Endothelial cell of umbilical vein (primary cell): ENCODE measurements at regions not wholly inside any gene's neighbourhood (a gene's known extent, or its start where the extent isn't known, plus 50 kb on each side); places are given as distances from the start of the nearest gene placed in this dataset.

Experiments used
- EZH2 ChIP-seq: IDR thresholded peaks from 2 replicates; pipeline ENCODE4 v1.6.1; 2012; ENCODE audit warnings: borderline replicate concordance, low read depth, mild to moderate bottlenecking, moderate library complexity, low read length, inconsistent platforms; ENCODE audit not compliant: severe bottlenecking
- FOS ChIP-seq: IDR thresholded peaks from 2 replicates; pipeline ENCODE4 v1.6.1; 2011; ENCODE audit warnings: mild to moderate bottlenecking, low read length, moderate library complexity, borderline replicate concordance; ENCODE audit not compliant: insufficient read depth
- JUN ChIP-seq: IDR thresholded peaks from 2 replicates; pipeline ENCODE4 v1.6.1; 2011; ENCODE audit warnings: borderline replicate concordance, low read depth; ENCODE audit not compliant: insufficient read length, insufficient read depth
- MYC ChIP-seq: IDR thresholded peaks from one replicate; pipeline ENCODE4 v1.6.1; 2011; ENCODE audit warnings: mild to moderate bottlenecking, low read depth, low read length
- POLR2A ChIP-seq: IDR thresholded peaks from 2 replicates; pipeline ENCODE4 v1.6.1; 2012; ENCODE audit warnings: low read depth, mild to moderate bottlenecking, control low read depth, low read length
- POLR2AphosphoS5 ChIP-seq: IDR thresholded peaks from 2 replicates; pipeline ENCODE4 v1.6.1; 2012; ENCODE audit warnings: low read depth, mild to moderate bottlenecking, control low read depth, low read length, moderate library complexity; ENCODE audit not compliant: insufficient read depth
- TF ChIP-seq, protein P1 (sequence below), 2 donors: IDR thresholded peaks; 1 replicate in 1 of 2; 2 replicates in 1 of 2; pipeline ENCODE4 v1.5.1; 2011; ENCODE audit warnings: low read length in 2 of 2, mild to moderate bottlenecking in 2 of 2, moderate library complexity in 2 of 2, control low read depth in 1 of 2, inconsistent platforms in 1 of 2, low read depth in 1 of 2; ENCODE audit not compliant: insufficient read depth in 1 of 2; ENCODE audit errors: extremely low read depth in 1 of 2
- TF ChIP-seq, protein P2 (sequence below): IDR thresholded peaks from 2 replicates; pipeline ENCODE4 v1.6.1; 2011; ENCODE audit not compliant: insufficient read depth, insufficient read length

DNA sequence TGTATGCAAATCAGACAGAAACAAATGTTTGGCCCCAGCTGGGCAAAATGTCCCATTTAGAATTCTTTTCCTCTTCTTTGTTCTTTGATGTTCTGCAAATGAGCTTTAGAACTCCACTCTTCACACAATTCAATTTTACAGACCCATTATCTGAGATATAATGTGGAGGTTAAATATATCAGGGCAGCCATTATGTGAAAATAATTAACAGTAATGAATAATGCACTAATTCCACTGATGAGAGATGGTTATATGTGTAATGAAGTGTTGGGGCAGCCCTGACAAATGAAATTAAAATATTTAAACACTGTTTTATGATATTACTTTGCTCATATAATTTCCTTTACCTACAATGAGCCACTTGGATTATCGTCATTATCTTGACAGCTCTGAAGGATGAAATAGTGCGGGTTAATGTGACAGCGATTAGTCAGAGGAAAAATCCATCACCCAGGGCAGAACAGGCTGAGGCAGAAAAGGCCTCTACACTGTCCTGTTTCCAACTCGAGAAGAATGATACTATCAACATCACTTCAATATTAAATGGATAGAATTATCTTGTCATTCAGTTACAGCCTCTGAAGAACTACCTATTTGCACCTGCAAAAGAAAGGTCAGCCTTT lies 321.1 kb downstream of the RBM26 start:
- TF ChIP-seq, protein P1, sequence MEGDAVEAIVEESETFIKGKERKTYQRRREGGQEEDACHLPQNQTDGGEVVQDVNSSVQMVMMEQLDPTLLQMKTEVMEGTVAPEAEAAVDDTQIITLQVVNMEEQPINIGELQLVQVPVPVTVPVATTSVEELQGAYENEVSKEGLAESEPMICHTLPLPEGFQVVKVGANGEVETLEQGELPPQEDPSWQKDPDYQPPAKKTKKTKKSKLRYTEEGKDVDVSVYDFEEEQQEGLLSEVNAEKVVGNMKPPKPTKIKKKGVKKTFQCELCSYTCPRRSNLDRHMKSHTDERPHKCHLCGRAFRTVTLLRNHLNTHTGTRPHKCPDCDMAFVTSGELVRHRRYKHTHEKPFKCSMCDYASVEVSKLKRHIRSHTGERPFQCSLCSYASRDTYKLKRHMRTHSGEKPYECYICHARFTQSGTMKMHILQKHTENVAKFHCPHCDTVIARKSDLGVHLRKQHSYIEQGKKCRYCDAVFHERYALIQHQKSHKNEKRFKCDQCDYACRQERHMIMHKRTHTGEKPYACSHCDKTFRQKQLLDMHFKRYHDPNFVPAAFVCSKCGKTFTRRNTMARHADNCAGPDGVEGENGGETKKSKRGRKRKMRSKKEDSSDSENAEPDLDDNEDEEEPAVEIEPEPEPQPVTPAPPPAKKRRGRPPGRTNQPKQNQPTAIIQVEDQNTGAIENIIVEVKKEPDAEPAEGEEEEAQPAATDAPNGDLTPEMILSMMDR (IDR thresholded peaks at IDR 0.05; ENCODE audit: extremely low read depth in 1 of 2, insufficient read depth in 1 of 2, low read depth in 1 of 2, low read length in 2 of 2) = no peak
- no peak for TF ChIP-seq EZH2
- TF ChIP-seq, protein P2, sequence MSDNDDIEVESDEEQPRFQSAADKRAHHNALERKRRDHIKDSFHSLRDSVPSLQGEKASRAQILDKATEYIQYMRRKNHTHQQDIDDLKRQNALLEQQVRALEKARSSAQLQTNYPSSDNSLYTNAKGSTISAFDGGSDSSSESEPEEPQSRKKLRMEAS = no peak
- TF ChIP-seq POLR2AphosphoS5 = no peak
- TF ChIP-seq POLR2A = no peak
- no peak for TF ChIP-seq JUN
- no peak for TF ChIP-seq FOS
- no peak for TF ChIP-seq MYC
